Brain microvascular endothelial cell (primary cell): ENCODE measurements at regions not wholly inside any gene's neighbourhood (a gene's known extent, or its start where the extent isn't known, plus 50 kb on each side); places are given as distances from the start of the nearest gene placed in this dataset.

Experiments
- DNase-seq: peaks from one replicate; pipeline ENCODE4 v3.0.0-alpha.2; 2020
- H3K27ac ChIP-seq: fragments of 250-450 bp; sonication (Bioruptor Pico); 2 replicates; pipeline ENCODE4 v1.5.1; 2020; ENCODE audit warnings: mild to moderate bottlenecking, moderate library complexity
- H3K27me3 ChIP-seq: fragments of 250-450 bp; sonication (Bioruptor Pico); replicated peaks from 2 replicates; pipeline ENCODE4 v1.5.1; 2020; ENCODE audit warnings: mild to moderate bottlenecking
- H3K36me3 ChIP-seq: fragments of 250-450 bp; sonication (Bioruptor Pico); replicated peaks from 2 replicates; pipeline ENCODE4 v1.5.1; 2020; ENCODE audit warnings: mild to moderate bottlenecking
- H3K4me3 ChIP-seq: 2 replicates; pipeline ENCODE4 v1.5.1; 2011; ENCODE audit warnings: low read depth, mild to moderate bottlenecking, control low read depth, low read length, moderate library complexity
- in situ Hi-C: cut with HindIII; loops from 2 replicates; pipeline ENCODE4 v1.10.0; 2017; ENCODE audit warnings: low sequenced_read_pairs, low pct_ligation_motif_present
- TF ChIP-seq, protein P1 (sequence below): IDR thresholded peaks from 2 replicates; pipeline ENCODE4 v1.5.1; 2011; ENCODE audit warnings: low read depth, mild to moderate bottlenecking, moderate library complexity, low read length, control low read depth, inconsistent platforms; ENCODE audit errors: missing control alignments

GRCh38 chrX:477441-478012, 90.8 kb upstream of the PPP2R3B start:
- no peak for DNase-seq
- H3K36me3 ChIP-seq, result no peaks in the 10 kb centered on the region
- H3K27ac ChIP-seq, result no peak overlapping the region
- H3K4me3 ChIP-seq, result no peak overlapping the region
- no peaks in the 10 kb centered on the region for H3K27me3 ChIP-seq
- in situ Hi-C loops, result no loop called here
- TF ChIP-seq, protein P1, sequence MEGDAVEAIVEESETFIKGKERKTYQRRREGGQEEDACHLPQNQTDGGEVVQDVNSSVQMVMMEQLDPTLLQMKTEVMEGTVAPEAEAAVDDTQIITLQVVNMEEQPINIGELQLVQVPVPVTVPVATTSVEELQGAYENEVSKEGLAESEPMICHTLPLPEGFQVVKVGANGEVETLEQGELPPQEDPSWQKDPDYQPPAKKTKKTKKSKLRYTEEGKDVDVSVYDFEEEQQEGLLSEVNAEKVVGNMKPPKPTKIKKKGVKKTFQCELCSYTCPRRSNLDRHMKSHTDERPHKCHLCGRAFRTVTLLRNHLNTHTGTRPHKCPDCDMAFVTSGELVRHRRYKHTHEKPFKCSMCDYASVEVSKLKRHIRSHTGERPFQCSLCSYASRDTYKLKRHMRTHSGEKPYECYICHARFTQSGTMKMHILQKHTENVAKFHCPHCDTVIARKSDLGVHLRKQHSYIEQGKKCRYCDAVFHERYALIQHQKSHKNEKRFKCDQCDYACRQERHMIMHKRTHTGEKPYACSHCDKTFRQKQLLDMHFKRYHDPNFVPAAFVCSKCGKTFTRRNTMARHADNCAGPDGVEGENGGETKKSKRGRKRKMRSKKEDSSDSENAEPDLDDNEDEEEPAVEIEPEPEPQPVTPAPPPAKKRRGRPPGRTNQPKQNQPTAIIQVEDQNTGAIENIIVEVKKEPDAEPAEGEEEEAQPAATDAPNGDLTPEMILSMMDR, result no peak

GRCh38 chrX:479273-479981, 92.7 kb upstream of the PPP2R3B start:
- Histone ChIP-seq H3K27ac (no peak overlapping the region), H3K27me3 (no peaks in the 10 kb centered on the region), H3K4me3 (no peak overlapping the region), H3K36me3 (no peaks in the 10 kb centered on the region)
- in situ Hi-C loops, result no loop called here
- TF ChIP-seq, protein P1, result no peak
- DNase-seq, result no peak

- in situ Hi-C loops, result no loop called here
- Histone ChIP-seq H3K27me3 (no peaks in the 10 kb centered on the region), H3K4me3 (no peak overlapping the region), H3K36me3 (no peaks in the 10 kb centered on the region), H3K27ac (no peak overlapping the region)
- TF ChIP-seq, protein P1, result no peak
- DNase-seq, result no peak
These were observed 94.2 kb upstream of the PPP2R3B start for GRCh38 chrX:480861-481417.

GRCh38 chrX:482192-482701, 95.5 kb upstream of the PPP2R3B start:
- H3K4me3 ChIP-seq, result no peak overlapping the region
- no peaks in the 10 kb centered on the region for H3K36me3 ChIP-seq
- TF ChIP-seq, protein P1, result no peak
- no peak for DNase-seq
- in situ Hi-C loops, result no loop called here
- no peaks in the 10 kb centered on the region for H3K27me3 ChIP-seq
- H3K27ac ChIP-seq, result no peak overlapping the region

DNA sequence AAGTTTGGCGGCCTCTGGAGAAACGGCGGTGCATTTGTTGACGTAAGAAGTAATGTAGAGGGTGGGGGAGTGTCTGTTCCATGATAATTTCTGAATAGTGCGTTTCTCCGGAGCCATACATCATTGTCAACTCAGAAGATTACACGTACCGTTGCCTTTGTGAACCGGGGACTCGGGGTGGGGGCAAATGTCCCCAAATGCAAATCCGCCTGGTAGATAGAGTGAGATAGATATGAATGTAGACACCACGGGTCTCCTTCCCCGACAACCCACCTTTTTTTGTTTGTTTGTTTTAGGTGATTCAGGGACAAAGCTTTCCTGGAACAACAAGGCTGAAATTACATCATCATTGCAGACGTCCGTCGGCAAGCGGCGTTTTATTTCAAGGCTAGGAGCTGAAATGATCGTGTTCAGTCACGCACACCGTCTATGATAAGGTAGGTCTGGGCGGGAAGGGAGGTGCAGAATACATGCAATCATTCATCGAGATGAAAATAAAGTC, 96.0 kb upstream of the PPP2R3B start:
- H3K27ac ChIP-seq, result no peak overlapping the region
- H3K4me3 ChIP-seq, result no peak overlapping the region
- no peak for DNase-seq
- no peaks in the 10 kb centered on the region for H3K27me3 ChIP-seq
- in situ Hi-C loops, result no loop called here
- H3K36me3 ChIP-seq, result no peaks in the 10 kb centered on the region
- TF ChIP-seq, protein P1, result no peak
